ENCODE measurements at regions not wholly inside any gene's neighbourhood (a gene's known extent, or its start where the extent isn't known, plus 50 kb on each side); places are given as distances from the start of the nearest gene placed in this dataset.
"Not testable (repeated sequence)": the region's sequence is repeated elsewhere in the genome, so short reads cannot be mapped to it uniquely, and the experiment has no call there.

DNA sequence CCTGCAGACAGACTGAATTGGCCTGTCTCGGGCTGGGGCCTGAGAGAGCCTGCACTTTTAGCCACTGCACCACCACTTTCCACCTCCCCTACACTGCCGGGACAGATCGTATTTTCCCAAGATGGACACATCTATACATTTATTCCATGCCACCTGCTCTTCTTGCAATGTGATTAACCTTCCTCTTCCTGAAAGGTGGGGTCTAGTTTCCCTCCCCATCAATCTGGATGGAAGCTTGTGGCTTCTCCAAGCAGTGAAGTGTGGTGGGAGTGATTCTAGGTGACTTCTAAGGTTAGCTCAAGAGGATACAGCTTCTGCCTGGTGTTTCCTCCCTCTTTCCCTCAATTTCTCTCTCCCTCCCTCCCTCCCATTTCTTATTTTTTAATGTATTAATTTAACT, 143.7 kb downstream of the GPCPD1 start:
- H3K9me3 Mint-ChIP-seq (ENCODE audit: low read depth), result no peaks in the 10 kb centered on the region
- H3K4me3 Mint-ChIP-seq (ENCODE audit: low read depth), result no peak overlapping the region
- H3K4me1 Mint-ChIP-seq (ENCODE audit: low read depth), result no peaks in the 10 kb centered on the region
- no peak overlapping the region for H3K27ac Mint-ChIP-seq
- no peak for DNase-seq (ENCODE audit: low spot score, unreplicated experiment)
- H3K36me3 Mint-ChIP-seq (ENCODE audit: insufficient read depth), result no peaks in the 10 kb centered on the region
- TF ChIP-seq, protein P1, sequence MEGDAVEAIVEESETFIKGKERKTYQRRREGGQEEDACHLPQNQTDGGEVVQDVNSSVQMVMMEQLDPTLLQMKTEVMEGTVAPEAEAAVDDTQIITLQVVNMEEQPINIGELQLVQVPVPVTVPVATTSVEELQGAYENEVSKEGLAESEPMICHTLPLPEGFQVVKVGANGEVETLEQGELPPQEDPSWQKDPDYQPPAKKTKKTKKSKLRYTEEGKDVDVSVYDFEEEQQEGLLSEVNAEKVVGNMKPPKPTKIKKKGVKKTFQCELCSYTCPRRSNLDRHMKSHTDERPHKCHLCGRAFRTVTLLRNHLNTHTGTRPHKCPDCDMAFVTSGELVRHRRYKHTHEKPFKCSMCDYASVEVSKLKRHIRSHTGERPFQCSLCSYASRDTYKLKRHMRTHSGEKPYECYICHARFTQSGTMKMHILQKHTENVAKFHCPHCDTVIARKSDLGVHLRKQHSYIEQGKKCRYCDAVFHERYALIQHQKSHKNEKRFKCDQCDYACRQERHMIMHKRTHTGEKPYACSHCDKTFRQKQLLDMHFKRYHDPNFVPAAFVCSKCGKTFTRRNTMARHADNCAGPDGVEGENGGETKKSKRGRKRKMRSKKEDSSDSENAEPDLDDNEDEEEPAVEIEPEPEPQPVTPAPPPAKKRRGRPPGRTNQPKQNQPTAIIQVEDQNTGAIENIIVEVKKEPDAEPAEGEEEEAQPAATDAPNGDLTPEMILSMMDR (IDR thresholded peaks at IDR 0.05; ENCODE audit: unreplicated experiment), result no peak
- H3K27me3 Mint-ChIP-seq, result peaks cover 13% of the 10 kb centered on the region

GRCh38 chr20:5465604-5465927, 145.2 kb downstream of the GPCPD1 start:
- TF ChIP-seq, protein P1 (IDR thresholded peaks at IDR 0.05; ENCODE audit: unreplicated experiment), result no peak
- peaks cover 3% of the 10 kb centered on the region for H3K9me3 Mint-ChIP-seq (ENCODE audit: low read depth)
- no peaks in the 10 kb centered on the region for H3K36me3 Mint-ChIP-seq (ENCODE audit: insufficient read depth)
- H3K4me1 Mint-ChIP-seq (ENCODE audit: low read depth), result no peaks in the 10 kb centered on the region
- H3K27ac Mint-ChIP-seq, result no peak overlapping the region
- DNase-seq (ENCODE audit: low spot score, unreplicated experiment), result no peak
- no peak overlapping the region for H3K4me3 Mint-ChIP-seq (ENCODE audit: low read depth)
- H3K27me3 Mint-ChIP-seq, result peaks cover 23% of the 10 kb centered on the region

DNA sequence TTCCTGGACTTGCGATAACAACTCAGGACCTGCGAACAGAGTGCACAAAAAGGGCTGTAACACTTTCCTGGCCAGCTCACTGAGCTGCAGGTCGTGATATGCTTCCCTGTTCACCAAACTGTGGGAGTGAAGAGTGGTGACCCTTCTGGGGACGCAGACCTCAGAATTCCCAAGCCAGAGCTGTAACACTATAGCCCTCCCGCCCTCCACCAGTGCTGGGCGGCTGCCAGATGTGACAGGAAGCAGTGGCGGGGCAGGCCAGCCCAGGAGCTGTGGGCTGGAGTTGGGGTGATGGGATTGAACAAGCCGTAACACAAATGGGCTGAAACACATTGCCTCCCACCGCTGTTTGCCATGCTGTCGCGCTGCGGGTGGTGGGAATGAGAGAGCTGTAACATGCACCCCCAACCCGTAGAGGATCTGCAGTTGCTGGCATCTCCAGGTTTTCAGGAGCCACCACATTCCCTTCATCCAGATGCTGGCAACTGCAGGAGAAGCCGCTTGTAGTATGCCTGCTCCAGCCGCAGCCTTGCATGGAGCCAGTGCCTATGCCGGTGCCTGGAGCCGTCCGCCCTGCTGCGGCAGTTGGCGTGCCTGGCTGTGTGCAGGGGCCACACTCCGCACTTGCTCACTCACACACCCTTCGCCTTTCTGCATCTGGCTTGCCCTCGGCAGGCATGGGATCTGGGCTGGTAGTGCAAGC, 145.8 kb downstream of the GPCPD1 start:
- peaks cover 26% of the 10 kb centered on the region for H3K27me3 Mint-ChIP-seq
- H3K27ac Mint-ChIP-seq, result no peak overlapping the region
- TF ChIP-seq, protein P1 (IDR thresholded peaks at IDR 0.05; ENCODE audit: unreplicated experiment), result no peak
- DNase-seq (ENCODE audit: low spot score, unreplicated experiment), result no peak
- no peaks in the 10 kb centered on the region for H3K4me1 Mint-ChIP-seq (ENCODE audit: low read depth)
- no peaks in the 10 kb centered on the region for H3K36me3 Mint-ChIP-seq (ENCODE audit: insufficient read depth)
- peaks cover 8% of the 10 kb centered on the region for H3K9me3 Mint-ChIP-seq (ENCODE audit: low read depth)
- H3K4me3 Mint-ChIP-seq (ENCODE audit: low read depth), result no peak overlapping the region

DNA sequence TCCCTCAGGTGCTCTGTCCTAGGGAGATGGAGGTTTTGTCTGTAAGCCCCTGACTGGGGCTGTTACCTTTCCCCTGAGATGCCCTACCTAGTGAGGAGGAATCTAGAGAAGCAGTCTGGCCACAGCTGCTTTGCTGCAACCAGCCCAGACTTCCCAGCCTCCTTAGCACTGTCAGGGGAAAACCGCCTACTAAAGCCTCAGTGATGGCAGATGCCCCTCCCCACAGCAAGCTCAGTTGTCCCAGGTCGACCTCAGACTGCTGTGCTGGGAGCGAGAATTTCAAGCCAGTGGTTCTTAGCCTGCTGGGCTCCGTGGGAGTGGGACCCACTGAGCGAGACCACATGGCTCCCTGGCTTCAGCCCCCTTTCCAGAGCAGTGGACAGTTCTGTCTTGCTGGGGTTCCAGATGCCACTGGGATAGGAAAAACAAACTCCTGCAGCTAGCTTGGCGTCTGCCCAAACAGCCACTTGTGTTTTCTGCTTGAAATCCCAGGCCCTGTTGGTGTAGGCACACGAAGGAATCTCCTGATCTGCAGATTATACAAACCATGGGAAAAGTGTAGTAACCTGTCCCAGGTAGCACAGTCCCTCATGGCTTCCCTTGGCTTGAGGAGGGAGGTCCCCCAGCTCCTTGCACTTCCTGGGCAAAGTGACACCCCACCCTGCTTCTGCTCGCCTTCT, 146.4 kb upstream of the PROKR2 start:
- DNase-seq (ENCODE audit: low spot score, unreplicated experiment), result no peak
- H3K27me3 Mint-ChIP-seq, result peaks cover 23% of the 10 kb centered on the region
- H3K4me3 Mint-ChIP-seq (ENCODE audit: low read depth), result no peak overlapping the region
- H3K27ac Mint-ChIP-seq, result no peak overlapping the region
- TF ChIP-seq, protein P1 (IDR thresholded peaks at IDR 0.05; ENCODE audit: unreplicated experiment), result no peak
- H3K36me3 Mint-ChIP-seq (ENCODE audit: insufficient read depth), result no peaks in the 10 kb centered on the region
- peaks cover 20% of the 10 kb centered on the region for H3K9me3 Mint-ChIP-seq (ENCODE audit: low read depth)
- H3K4me1 Mint-ChIP-seq (ENCODE audit: low read depth), result no peaks in the 10 kb centered on the region

- not testable (repeated sequence) for H3K4me1 Mint-ChIP-seq (ENCODE audit: low read depth)
These were observed 137.0 kb upstream of the PROKR2 start for GRCh38 chr20:5453745-5454144.

GRCh38 chr20:5453316-5453715, 136.6 kb upstream of the PROKR2 start:
- H3K9me3 Mint-ChIP-seq (ENCODE audit: low read depth); H3K27ac Mint-ChIP-seq; H3K27me3 Mint-ChIP-seq; H3K36me3 Mint-ChIP-seq (ENCODE audit: insufficient read depth); H3K4me3 Mint-ChIP-seq (ENCODE audit: low read depth); DNase-seq (ENCODE audit: low spot score, unreplicated experiment); H3K4me1 Mint-ChIP-seq (ENCODE audit: low read depth): not testable (repeated sequence)

More at GRCh38 chr20:5453745-5454144, 137.0 kb upstream of the PROKR2 start:
- not testable (repeated sequence) for H3K4me3 Mint-ChIP-seq (ENCODE audit: low read depth); H3K27me3 Mint-ChIP-seq; DNase-seq (ENCODE audit: low spot score, unreplicated experiment); H3K27ac Mint-ChIP-seq; H3K9me3 Mint-ChIP-seq (ENCODE audit: low read depth); H3K36me3 Mint-ChIP-seq (ENCODE audit: insufficient read depth)

DNA sequence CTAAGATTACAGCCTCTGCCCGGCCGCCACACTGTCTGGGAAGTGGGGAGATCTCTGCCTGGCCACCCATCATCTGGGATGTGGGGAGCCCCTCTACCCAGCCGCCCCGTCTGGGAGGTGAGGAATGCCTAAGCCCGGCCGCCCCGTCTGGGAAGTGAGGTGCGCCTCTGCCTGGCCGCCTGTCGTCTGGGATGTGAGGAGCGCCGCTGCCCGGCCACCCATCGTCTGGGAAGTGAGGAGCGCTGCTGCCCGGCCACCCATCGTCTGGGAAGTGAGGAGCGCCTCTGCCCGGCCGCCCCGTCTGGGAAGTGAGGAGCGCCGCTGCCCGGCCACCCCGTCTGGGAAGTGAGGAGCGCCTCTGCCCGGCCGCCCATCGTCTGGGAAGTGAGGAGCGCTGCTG, 135.9 kb upstream of the PROKR2 start:
- H3K4me3 Mint-ChIP-seq (ENCODE audit: low read depth); H3K36me3 Mint-ChIP-seq (ENCODE audit: insufficient read depth); H3K9me3 Mint-ChIP-seq (ENCODE audit: low read depth); H3K27ac Mint-ChIP-seq; H3K4me1 Mint-ChIP-seq (ENCODE audit: low read depth); DNase-seq (ENCODE audit: low spot score, unreplicated experiment): not testable (repeated sequence)
- peaks cover 12% of the 10 kb centered on the region for H3K27me3 Mint-ChIP-seq

DNA sequence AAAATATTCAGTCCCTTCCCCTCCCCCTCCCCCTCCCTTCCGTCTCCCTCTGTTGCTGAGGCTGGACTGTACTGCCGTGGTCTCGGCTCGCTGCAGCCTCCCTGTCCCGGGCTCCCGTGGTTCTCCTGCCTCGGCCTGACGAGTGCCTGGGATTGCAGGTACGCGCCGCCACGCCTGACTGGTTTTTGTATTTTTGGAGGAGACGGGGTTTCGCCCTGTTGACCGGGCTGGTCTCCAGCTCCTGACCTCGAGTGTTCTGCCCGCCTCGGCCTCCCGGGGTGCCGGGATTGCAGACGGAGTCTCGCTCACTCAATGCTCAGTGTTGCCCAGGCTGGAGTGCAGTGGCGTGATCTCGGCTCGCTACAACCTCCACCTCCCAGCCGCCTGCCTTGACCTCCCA, 135.5 kb upstream of the PROKR2 start:
- H3K27ac Mint-ChIP-seq; H3K4me3 Mint-ChIP-seq (ENCODE audit: low read depth): not testable (repeated sequence)

More for the DNA sequence above, 135.5 kb upstream of the PROKR2 start:
- H3K4me1 Mint-ChIP-seq (ENCODE audit: low read depth); DNase-seq (ENCODE audit: low spot score, unreplicated experiment); H3K9me3 Mint-ChIP-seq (ENCODE audit: low read depth); H3K36me3 Mint-ChIP-seq (ENCODE audit: insufficient read depth): not testable (repeated sequence)
- H3K27me3 Mint-ChIP-seq, result peaks cover 14% of the 10 kb centered on the region
